ENCODE measurements at regions not wholly inside any gene's neighbourhood (a gene's known extent, or its start where the extent isn't known, plus 50 kb on each side); places are given as distances from the start of the nearest gene placed in this dataset.

DNA sequence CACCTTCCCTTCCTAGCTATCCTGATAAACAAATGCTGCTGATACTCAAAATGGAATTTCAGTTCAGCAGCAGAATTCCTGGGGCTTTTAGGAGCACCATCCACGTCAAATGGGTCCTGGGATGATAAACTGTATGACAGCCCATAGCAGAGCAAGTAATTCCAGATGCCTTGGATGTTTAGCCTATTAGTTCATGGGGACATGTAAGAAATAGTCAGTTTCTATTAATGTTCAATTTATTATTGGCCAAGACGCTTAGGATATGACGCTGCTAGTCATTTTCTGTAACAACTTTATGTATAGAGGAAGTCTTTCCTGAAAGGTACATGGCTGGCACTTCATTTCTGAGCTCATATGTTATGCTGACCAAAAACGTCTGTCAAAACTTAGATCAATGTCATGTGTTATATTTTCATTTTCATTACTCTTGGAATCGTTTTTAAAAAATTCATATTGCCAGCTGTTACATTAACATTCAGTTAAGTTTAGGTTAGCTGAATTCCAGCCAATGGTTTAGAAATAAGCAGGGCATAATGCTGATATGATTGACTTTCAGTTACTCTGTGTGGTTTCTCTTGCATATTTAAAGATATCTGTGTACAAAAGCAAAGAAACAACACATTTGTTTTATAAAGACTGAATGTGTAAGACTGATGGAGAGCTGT, 243.8 kb downstream of the CSNK1G3 start:
- TF ChIP-seq CTCF (IDR thresholded peaks at IDR 0.05) (no peak), POLR2A (IDR thresholded peaks at IDR 0.05) (no peak)

All from uterus (tissue), 2 donors.